ENCODE measurements at regions not wholly inside any gene's neighbourhood (a gene's known extent, or its start where the extent isn't known, plus 50 kb on each side); places are given as distances from the start of the nearest gene placed in this dataset.
"Not testable (repeated sequence)": the region's sequence is repeated elsewhere in the genome, so short reads cannot be mapped to it uniquely, and the experiment has no call there.

- ChIA-PET CTCF (no interaction called here), POLR2A (no interaction called here)
- Mint-ChIP-seq H3K27ac (no peak overlapping the region), H3K9me3 (ENCODE audit: insufficient read depth) (no peaks in the 10 kb centered on the region), H3K27me3 (ENCODE audit: low read depth) (peaks cover 2% of the 10 kb centered on the region), H3K4me1 (ENCODE audit: low read depth) (no peaks in the 10 kb centered on the region), H3K4me3 (no peak overlapping the region), H3K36me3 (ENCODE audit: low read depth) (no peaks in the 10 kb centered on the region)
- no peak for DNase-seq
- ATAC-seq = no peak
Observed at GRCh38 chr12:93226361-93226760, 151.4 kb upstream of the NUDT4 start.

- no peak overlapping the region for H3K4me3 Mint-ChIP-seq
- H3K9me3 Mint-ChIP-seq (ENCODE audit: insufficient read depth) = no peaks in the 10 kb centered on the region
- H3K27ac Mint-ChIP-seq = no peak overlapping the region
- no peaks in the 10 kb centered on the region for H3K4me1 Mint-ChIP-seq (ENCODE audit: low read depth)
- no peaks in the 10 kb centered on the region for H3K36me3 Mint-ChIP-seq (ENCODE audit: low read depth)
- POLR2A ChIA-PET = no interaction called here
- CTCF ChIA-PET = no interaction called here
- no peak for DNase-seq
- H3K27me3 Mint-ChIP-seq (ENCODE audit: low read depth) = peaks cover 2% of the 10 kb centered on the region
- ATAC-seq = no peak
Observed at GRCh38 chr12:93229494-93230325, 148.0 kb upstream of the NUDT4 start.

GRCh38 chr12:93230326-93230720 lies 147.4 kb upstream of the NUDT4 start:
- H3K27me3 Mint-ChIP-seq (ENCODE audit: low read depth) = peaks cover 2% of the 10 kb centered on the region
- POLR2A ChIA-PET = no interaction called here
- no peak overlapping the region for H3K4me3 Mint-ChIP-seq
- no peaks in the 10 kb centered on the region for H3K4me1 Mint-ChIP-seq (ENCODE audit: low read depth)
- ATAC-seq (no peak), DNase-seq (no peak)
- CTCF ChIA-PET = no interaction called here
- H3K27ac Mint-ChIP-seq = no peak overlapping the region
- H3K9me3 Mint-ChIP-seq (ENCODE audit: insufficient read depth) = no peaks in the 10 kb centered on the region
- H3K36me3 Mint-ChIP-seq (ENCODE audit: low read depth) = no peaks in the 10 kb centered on the region

- POLR2A ChIA-PET = no interaction called here
- Mint-ChIP-seq H3K27me3 (ENCODE audit: low read depth) (peaks cover 2% of the 10 kb centered on the region), H3K27ac (no peak overlapping the region), H3K4me3 (no peak overlapping the region), H3K4me1 (ENCODE audit: low read depth) (no peaks in the 10 kb centered on the region), H3K36me3 (ENCODE audit: low read depth) (no peaks in the 10 kb centered on the region), H3K9me3 (ENCODE audit: insufficient read depth) (no peaks in the 10 kb centered on the region)
- DNase-seq = no peak
- CTCF ChIA-PET = interaction anchor here (0.9 to 1.2 kb wide), 2 partner anchors 50 to 245 kb away, joined by 3 read pairs; no protein-coding TSS in a partner anchor
- no peak for ATAC-seq
Observed at GRCh38 chr12:93231938-93232337, 145.8 kb upstream of the NUDT4 start.

GRCh38 chr12:93234641-93235040 lies 143.1 kb upstream of the NUDT4 start:
- no peaks in the 10 kb centered on the region for H3K27me3 Mint-ChIP-seq (ENCODE audit: low read depth)
- no peak overlapping the region for H3K4me3 Mint-ChIP-seq
- no peaks in the 10 kb centered on the region for H3K36me3 Mint-ChIP-seq (ENCODE audit: low read depth)
- DNase-seq (no peak), ATAC-seq (no peak)
- no peak overlapping the region for H3K27ac Mint-ChIP-seq
- CTCF ChIA-PET = interaction anchor here (1.6 kb wide), 1 partner anchor 10 kb away, joined by 5 read pairs; no protein-coding TSS in a partner anchor
- POLR2A ChIA-PET = no interaction called here
- H3K9me3 Mint-ChIP-seq (ENCODE audit: insufficient read depth) = no peaks in the 10 kb centered on the region
- H3K4me1 Mint-ChIP-seq (ENCODE audit: low read depth) = no peaks in the 10 kb centered on the region

- H3K9me3 Mint-ChIP-seq (ENCODE audit: insufficient read depth) = peaks cover 7% of the 10 kb centered on the region
- H3K36me3 Mint-ChIP-seq (ENCODE audit: low read depth) = no peaks in the 10 kb centered on the region
- DNase-seq (no peak), ATAC-seq (no peak)
- no peak overlapping the region for H3K4me3 Mint-ChIP-seq
- CTCF ChIA-PET = interaction anchor here (0.9 kb wide), 1 partner anchor 9 kb away, joined by 3 read pairs; no protein-coding TSS in a partner anchor
- H3K27me3 Mint-ChIP-seq (ENCODE audit: low read depth) = no peaks in the 10 kb centered on the region
- POLR2A ChIA-PET = no interaction called here
- H3K4me1 Mint-ChIP-seq (ENCODE audit: low read depth) = no peaks in the 10 kb centered on the region
- H3K27ac Mint-ChIP-seq = no peak overlapping the region
Observed at GRCh38 chr12:93235881-93236280, 141.8 kb upstream of the NUDT4 start.

GRCh38 chr12:93237235-93237915 lies 140.3 kb upstream of the NUDT4 start:
- Mint-ChIP-seq H3K27ac (no peak overlapping the region), H3K4me3 (no peak overlapping the region), H3K4me1 (ENCODE audit: low read depth) (no peaks in the 10 kb centered on the region), H3K36me3 (ENCODE audit: low read depth) (no peaks in the 10 kb centered on the region), H3K9me3 (ENCODE audit: insufficient read depth) (peaks cover 7% of the 10 kb centered on the region), H3K27me3 (ENCODE audit: low read depth) (no peaks in the 10 kb centered on the region)
- CTCF ChIA-PET = interaction anchor here (0.6 to 1.4 kb wide), 2 partner anchors 32 to 144 kb away, joined by 3 read pairs; no protein-coding TSS in a partner anchor
- POLR2A ChIA-PET = interaction anchor here (0.6 kb wide), 1 partner anchor 245 kb away, joined by 4 read pairs; no protein-coding TSS in a partner anchor
- ATAC-seq = no peak
- no peak for DNase-seq

- POLR2A ChIA-PET; H3K27ac Mint-ChIP-seq; H3K36me3 Mint-ChIP-seq (ENCODE audit: low read depth); H3K9me3 Mint-ChIP-seq (ENCODE audit: insufficient read depth); H3K4me1 Mint-ChIP-seq (ENCODE audit: low read depth); H3K27me3 Mint-ChIP-seq (ENCODE audit: low read depth); DNase-seq; ATAC-seq; H3K4me3 Mint-ChIP-seq: not testable (repeated sequence)
- CTCF ChIA-PET = interaction anchor here (1.4 kb wide), 1 partner anchor 143 kb away, joined by 3 read pairs; no protein-coding TSS in a partner anchor
Observed at GRCh38 chr12:93238512-93239262, 139.0 kb upstream of the NUDT4 start.

GRCh38 chr12:93239789-93240188 lies 137.9 kb upstream of the NUDT4 start:
- H3K4me3 Mint-ChIP-seq; CTCF ChIA-PET; H3K27me3 Mint-ChIP-seq (ENCODE audit: low read depth); POLR2A ChIA-PET; H3K9me3 Mint-ChIP-seq (ENCODE audit: insufficient read depth); H3K36me3 Mint-ChIP-seq (ENCODE audit: low read depth); DNase-seq; H3K27ac Mint-ChIP-seq; ATAC-seq: not testable (repeated sequence)
- peaks cover 19% of the 10 kb centered on the region for H3K4me1 Mint-ChIP-seq (ENCODE audit: low read depth)

- H3K36me3 Mint-ChIP-seq (ENCODE audit: low read depth) = no peaks in the 10 kb centered on the region
- H3K27me3 Mint-ChIP-seq (ENCODE audit: low read depth) = no peaks in the 10 kb centered on the region
- ChIA-PET CTCF (interaction anchor here (0.7 to 5.1 kb wide), 3 partner anchors 138 to 150 kb away, joined by 3 to 27 read pairs (median 3); no protein-coding TSS in a partner anchor), POLR2A (no interaction called here)
- H3K4me3 Mint-ChIP-seq = no peak overlapping the region
- no peak for ATAC-seq
- no peak for DNase-seq
- peaks cover 7% of the 10 kb centered on the region for H3K9me3 Mint-ChIP-seq (ENCODE audit: insufficient read depth)
- H3K27ac Mint-ChIP-seq = no peak overlapping the region
- peaks cover 38% of the 10 kb centered on the region for H3K4me1 Mint-ChIP-seq (ENCODE audit: low read depth)
Observed at GRCh38 chr12:93242154-93242972, 135.4 kb upstream of the NUDT4 start.

- Mint-ChIP-seq H3K27me3 (ENCODE audit: low read depth) (no peaks in the 10 kb centered on the region), H3K4me1 (ENCODE audit: low read depth) (peaks cover 47% of the 10 kb centered on the region), H3K27ac (peak overlapping the region; percentile 33), H3K36me3 (ENCODE audit: low read depth) (no peaks in the 10 kb centered on the region), H3K4me3 (no peak overlapping the region), H3K9me3 (ENCODE audit: insufficient read depth) (peaks cover 7% of the 10 kb centered on the region)
- DNase-seq (no peak), ATAC-seq (no peak)
- ChIA-PET POLR2A (interaction anchor here (1.0 kb wide), 1 partner anchor 171 kb away, joined by 4 read pairs; no protein-coding TSS in a partner anchor), CTCF (interaction anchor here (1.0 to 5.1 kb wide), 5 partner anchors 104 to 254 kb away, joined by 4 to 27 read pairs (median 16); no protein-coding TSS in a partner anchor)
Observed at GRCh38 chr12:93243382-93243688, 134.4 kb upstream of the NUDT4 start.
